DMS79 treated with DMSO at 0.1 percent for 48 hours (cell line): ENCODE measurements at regions not wholly inside any gene's neighbourhood (a gene's known extent, or its start where the extent isn't known, plus 50 kb on each side); places are given as distances from the start of the nearest gene placed in this dataset.

ENCODE experiments used
- DNase-seq: peaks from one replicate; lab custom pipeline; 2025; lab: John Stamatoyannopoulos, UW

- DNase-seq, result no peak
Measured at GRCh38 chr2:221345516-221345915, 226.6 kb downstream of the EPHA4 start.

- DNase-seq, result no peak
Measured at GRCh38 chr2:221346411-221346810, 225.7 kb downstream of the EPHA4 start.

GRCh38 chr2:221347471-221347870, 224.6 kb downstream of the EPHA4 start:
- no peak for DNase-seq

GRCh38 chr2:221350616-221351015, 221.5 kb downstream of the EPHA4 start:
- DNase-seq, result peak; percentile 53

GRCh38 chr2:221353201-221353600, 218.9 kb downstream of the EPHA4 start:
- no peak for DNase-seq

GRCh38 chr2:221360312-221360711, 211.8 kb downstream of the EPHA4 start:
- DNase-seq, result peak; percentile 21

GRCh38 chr2:221360742-221361141, 211.4 kb downstream of the EPHA4 start:
- DNase-seq, result no peak

GRCh38 chr2:221361633-221362032, 210.5 kb downstream of the EPHA4 start:
- DNase-seq, result no peak

GRCh38 chr2:221364672-221365071, 207.4 kb downstream of the EPHA4 start:
- no peak for DNase-seq
